Lower leg skin (tissue), 4 donors: ENCODE measurements at regions not wholly inside any gene's neighbourhood (a gene's known extent, or its start where the extent isn't known, plus 50 kb on each side); places are given as distances from the start of the nearest gene placed in this dataset.

Source experiments
- DNase-seq, 2 donors: peaks; one replicate each; pipeline ENCODE4 v3.0.0-alpha.2; 2019; ENCODE audit warnings: low spot score in 2 of 2
- H3K4me3 ChIP-seq: fragments of 200-600 bp; sonication (generic); 2 replicates; pipeline ENCODE4 v1.5.1; 2017; ENCODE audit warnings: mild to moderate bottlenecking, low read depth; ENCODE audit not compliant: poor library complexity, severe bottlenecking
- POLR2A ChIP-seq, 2 donors: fragments of 450-650 bp; IDR thresholded peaks; one replicate each; pipeline ENCODE4 v1.6.1; 2016 to 2017; ENCODE audit warnings: antibody characterized with exemption in 2 of 2, mild to moderate bottlenecking in 1 of 2, moderate library complexity in 1 of 2
- WGBS, 2 donors: methylation state at CpG; one replicate each; pipeline ENCODE4 v1.1.5; 2018; 5-methylcytosine and 5-hydroxymethylcytosine counted together
- intact Hi-C: fragments of 100-400 bp; cut with DNase I; formaldehyde crosslinking; loops from one replicate; pipeline ENCODE4 v1.15.0; 2023; ENCODE audit warnings: low total_unique reads
- TF ChIP-seq, protein P1 (sequence below), 3 donors: fragments of 450-650 bp; IDR thresholded peaks; one replicate each; pipeline ENCODE4 v1.5.1; 2016; ENCODE audit warnings: antibody characterized with exemption in 3 of 3, mild to moderate bottlenecking in 3 of 3, moderate library complexity in 2 of 3

- DNase-seq, result no peak
- no peak overlapping the region for H3K4me3 ChIP-seq
- intact Hi-C loops, result no loop called here
- TF ChIP-seq, protein P1, sequence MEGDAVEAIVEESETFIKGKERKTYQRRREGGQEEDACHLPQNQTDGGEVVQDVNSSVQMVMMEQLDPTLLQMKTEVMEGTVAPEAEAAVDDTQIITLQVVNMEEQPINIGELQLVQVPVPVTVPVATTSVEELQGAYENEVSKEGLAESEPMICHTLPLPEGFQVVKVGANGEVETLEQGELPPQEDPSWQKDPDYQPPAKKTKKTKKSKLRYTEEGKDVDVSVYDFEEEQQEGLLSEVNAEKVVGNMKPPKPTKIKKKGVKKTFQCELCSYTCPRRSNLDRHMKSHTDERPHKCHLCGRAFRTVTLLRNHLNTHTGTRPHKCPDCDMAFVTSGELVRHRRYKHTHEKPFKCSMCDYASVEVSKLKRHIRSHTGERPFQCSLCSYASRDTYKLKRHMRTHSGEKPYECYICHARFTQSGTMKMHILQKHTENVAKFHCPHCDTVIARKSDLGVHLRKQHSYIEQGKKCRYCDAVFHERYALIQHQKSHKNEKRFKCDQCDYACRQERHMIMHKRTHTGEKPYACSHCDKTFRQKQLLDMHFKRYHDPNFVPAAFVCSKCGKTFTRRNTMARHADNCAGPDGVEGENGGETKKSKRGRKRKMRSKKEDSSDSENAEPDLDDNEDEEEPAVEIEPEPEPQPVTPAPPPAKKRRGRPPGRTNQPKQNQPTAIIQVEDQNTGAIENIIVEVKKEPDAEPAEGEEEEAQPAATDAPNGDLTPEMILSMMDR (IDR thresholded peaks at IDR 0.05), result no peak
- no peak for TF ChIP-seq POLR2A (IDR thresholded peaks at IDR 0.05)
Measured at GRCh38 chr6:170183521-170183920, 107.4 kb downstream of the DLL1 start.

GRCh38 chr6:170182781-170183120 lies 108.1 kb downstream of the DLL1 start:
- H3K4me3 ChIP-seq, result no peak overlapping the region
- no peak for TF ChIP-seq POLR2A (IDR thresholded peaks at IDR 0.05)
- TF ChIP-seq, protein P1 (IDR thresholded peaks at IDR 0.05), result no peak
- DNase-seq, result no peak
- intact Hi-C loops, result no loop called here
- 82 to 88% methylated on average over 10 of the region's 10 CpGs for WGBS, 2 donors

DNA sequence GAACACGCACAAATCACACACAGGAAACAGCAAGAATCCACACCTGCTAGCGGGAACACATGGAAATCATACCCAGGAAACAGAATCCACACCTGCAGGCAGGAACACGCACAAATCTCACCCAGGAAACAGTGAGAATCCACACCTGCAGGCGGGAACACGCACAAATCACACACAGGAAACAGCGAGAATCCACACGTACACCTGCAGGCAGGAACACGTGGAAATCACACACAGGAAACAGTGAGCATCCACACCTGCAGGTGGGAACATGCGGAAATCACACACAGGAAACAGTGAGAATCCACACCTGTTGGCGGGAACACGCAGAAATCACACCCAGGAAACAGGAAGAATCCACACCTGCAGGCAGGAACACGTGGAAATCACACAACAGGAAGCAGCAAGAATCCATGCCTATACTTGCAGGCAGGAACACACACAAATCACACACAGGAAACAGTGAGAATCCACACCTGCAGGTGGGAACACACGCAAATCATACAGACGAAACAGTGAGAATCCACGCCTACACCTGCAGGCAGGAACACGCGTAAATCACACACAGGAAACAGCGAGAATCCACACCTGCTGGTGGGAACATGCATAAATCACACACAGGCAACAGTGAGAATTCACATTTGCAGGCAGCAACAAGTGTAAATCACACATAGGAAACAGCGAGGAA lies 108.6 kb downstream of the DLL1 start:
- no peak for TF ChIP-seq POLR2A (IDR thresholded peaks at IDR 0.05)
- TF ChIP-seq, protein P1 (IDR thresholded peaks at IDR 0.05), result no peak
- 54 to 66% methylated on average over 19 of the region's 19 CpGs for WGBS, 2 donors
- DNase-seq, result no peak
- no peak overlapping the region for H3K4me3 ChIP-seq
- intact Hi-C loops, result no loop called here

DNA sequence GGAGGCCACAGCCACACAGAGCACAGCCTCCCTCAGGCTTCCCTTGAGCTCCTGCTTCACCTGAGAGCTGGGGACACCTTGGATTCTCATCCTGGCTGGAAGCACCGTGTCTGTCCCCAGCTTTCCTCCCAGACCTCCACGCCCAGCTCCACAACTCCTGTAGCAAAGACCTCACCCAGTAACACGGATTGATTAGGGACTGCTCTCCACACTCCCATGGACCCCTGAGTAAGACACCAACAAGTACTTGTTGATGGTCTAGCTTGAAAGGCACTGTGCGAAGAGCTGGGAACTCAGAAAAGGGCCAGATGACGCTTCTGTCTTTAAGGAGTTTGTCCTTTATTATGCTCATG lies 109.6 kb downstream of the DLL1 start:
- intact Hi-C loops, result no loop called here
- 88% methylated on average over 5 of the region's 5 CpGs for WGBS, 2 donors
- DNase-seq, result no peak
- TF ChIP-seq, protein P1 (IDR thresholded peaks at IDR 0.05), result no peak
- no peak for TF ChIP-seq POLR2A (IDR thresholded peaks at IDR 0.05)
- H3K4me3 ChIP-seq, result no peak overlapping the region

DNA sequence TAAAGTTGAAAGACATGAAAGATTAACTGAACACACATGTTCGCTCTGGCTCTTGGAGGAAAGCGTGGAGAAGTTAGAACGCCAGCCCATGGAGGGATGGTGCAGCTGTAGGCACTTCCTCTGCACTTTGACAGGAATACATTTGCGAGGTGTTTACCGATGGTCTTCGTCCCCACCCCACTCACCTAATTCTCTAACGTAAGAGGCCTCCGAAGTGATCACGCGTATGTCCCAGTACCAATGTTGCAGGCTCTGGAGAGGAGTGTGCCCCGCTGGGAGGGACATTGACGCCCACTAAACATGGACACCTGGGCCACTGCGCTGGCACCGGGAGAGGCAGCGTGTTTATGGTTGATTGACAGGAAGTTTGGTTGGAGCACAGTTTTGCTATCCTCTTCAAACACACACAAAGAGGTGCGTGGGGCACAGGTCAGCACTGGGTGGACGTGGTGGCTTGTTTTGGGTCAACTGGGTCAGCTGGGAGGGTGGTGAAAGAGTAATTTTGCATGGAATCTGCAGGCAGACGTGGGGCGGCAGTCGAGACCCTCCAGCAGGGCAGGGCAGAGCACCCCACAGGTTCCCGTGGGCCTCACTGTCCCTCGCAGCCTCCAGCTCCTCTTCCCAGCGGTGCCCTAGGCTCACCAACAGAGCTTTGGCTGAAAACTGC lies 110.1 kb downstream of the DLL1 start:
- intact Hi-C loops, result no loop called here
- no peak overlapping the region for H3K4me3 ChIP-seq
- WGBS, 2 donors, result 79 to 82% methylated on average over 20 to 23 of the region's 23 CpGs
- TF ChIP-seq POLR2A (IDR thresholded peaks at IDR 0.05), result no peak
- TF ChIP-seq, protein P1 (IDR thresholded peaks at IDR 0.05), result no peak
- peak in 1 of 2 donors; percentile 82 for DNase-seq
